SK-N-SH (cell line): ENCODE measurements at regions not wholly inside any gene's neighbourhood (a gene's known extent, or its start where the extent isn't known, plus 50 kb on each side); places are given as distances from the start of the nearest gene placed in this dataset.

Source experiments
- CTCF ChIA-PET: fragments of 300-600, 350-600 bp; formaldehyde crosslinking; extraction: SDS; loops from one replicate; lab custom pipeline; 2021; lab: Yijun Ruan, JAX
- POLR2A ChIA-PET: fragments of 350-600 bp; sonication (Branson Sonifier 250); formaldehyde crosslinking; extraction: SDS; loops from one replicate; lab custom pipeline; 2020; ENCODE audit warnings: antibody characterized with exemption, inconsistent platforms; lab: Yijun Ruan, JAX
- DNase-seq: peaks from one replicate; pipeline ENCODE4 v3.0.0; 2012
- H2AFZ ChIP-seq: fragments of 200-600 bp; sonication (generic); 2 replicates; pipeline ENCODE4 v1.8.1; 2016; ENCODE audit warnings: antibody characterized with exemption, mild to moderate bottlenecking, low read depth
- H3F3A ChIP-seq: fragments of 200-600 bp; sonication (generic); replicated peaks from 2 replicates; pipeline ENCODE3; 2016; ENCODE audit warnings: antibody characterized with exemption, mild to moderate bottlenecking; ENCODE audit not compliant: insufficient read depth
- H3K27ac ChIP-seq, 2 experiments: fragments of 200-500 bp in 1 of 2; fragments of 200-600 bp in 1 of 2; sonication (Bioruptor generic) in 1 of 2; sonication (generic), shearing (Covaris generic) in 1 of 2; 2 replicates each; pipeline versions ENCODE4 v1.5.1 to v1.6.1; 2014 to 2016; ENCODE audit warnings: low read depth in 2 of 2, inconsistent platforms in 1 of 2, low read length in 1 of 2, mild to moderate bottlenecking in 1 of 2, mixed read lengths in 1 of 2
- H3K27me3 ChIP-seq: fragments of 200-600 bp; sonication (generic), shearing (Covaris generic); 2 replicates; pipeline ENCODE4 v1.6.1; 2016; ENCODE audit warnings: mixed run types; ENCODE audit not compliant: insufficient read depth
- H3K36me3 ChIP-seq, 2 experiments: fragments of 200-500 bp in 1 of 2; fragments of 200-600 bp in 1 of 2; sonication (Bioruptor generic) in 1 of 2; sonication (generic) in 1 of 2; replicated peaks in 1 of 2; 2 replicates each; pipeline versions ENCODE3 to v1.5.1; 2014 to 2016; ENCODE audit warnings: low read length in 1 of 2, mild to moderate bottlenecking in 1 of 2; ENCODE audit not compliant: insufficient read depth in 2 of 2, control insufficient read depth in 1 of 2
- H3K4me1 ChIP-seq, 2 experiments: fragments of 200-500 bp in 1 of 2; fragments of 200-600 bp in 1 of 2; sonication (Bioruptor generic) in 1 of 2; sonication (generic), shearing (Covaris generic) in 1 of 2; 2 replicates each; pipeline versions ENCODE4 v1.5.1 to v1.6.1; 2014 to 2016; ENCODE audit warnings: low read depth in 1 of 2, low read length in 1 of 2, mixed run types in 1 of 2; ENCODE audit not compliant: insufficient read depth in 2 of 2, control insufficient read depth in 1 of 2
- H3K4me2 ChIP-seq: fragments of 200-600 bp; sonication (generic), shearing (Covaris generic); 2 replicates; pipeline ENCODE4 v1.6.1; 2017; ENCODE audit warnings: mixed run types
- H3K4me3 ChIP-seq, 2 experiments: fragments of 200-500 bp in 1 of 2; fragments of 200-600 bp in 1 of 2; sonication (Bioruptor generic) in 1 of 2; sonication (generic), shearing (Covaris generic) in 1 of 2; 2 replicates each; pipeline versions ENCODE4 v1.5.1 to v1.8.1; 2014 to 2016; ENCODE audit warnings: low read depth in 2 of 2, inconsistent platforms in 1 of 2, low read length in 1 of 2, mild to moderate bottlenecking in 1 of 2, mixed read lengths in 1 of 2, moderate library complexity in 1 of 2
- H3K79me2 ChIP-seq: fragments of 200-600 bp; sonication (generic); 2 replicates; pipeline ENCODE4 v1.8.1; 2017; ENCODE audit warnings: mild to moderate bottlenecking; ENCODE audit not compliant: insufficient read depth
- H3K9ac ChIP-seq: fragments of 200-600 bp; sonication (generic); 2 replicates; pipeline ENCODE4 v1.6.1; 2017; ENCODE audit warnings: mixed run types
- H3K9me2 ChIP-seq: fragments of 200-600 bp; sonication (generic); 2 replicates; pipeline ENCODE4 v1.6.1; 2017; ENCODE audit warnings: mixed run types
- H3K9me3 ChIP-seq: fragments of 200-600 bp; sonication (generic); 2 replicates; pipeline ENCODE4 v1.6.1; 2017; ENCODE audit warnings: mixed run types, mild to moderate bottlenecking, moderate library complexity
- H4K20me1 ChIP-seq: fragments of 200-600 bp; sonication (generic); 2 replicates; pipeline ENCODE4 v1.6.1; 2017; ENCODE audit warnings: mild to moderate bottlenecking, mixed run types; ENCODE audit not compliant: insufficient read depth
- FOSL2 ChIP-seq: IDR thresholded peaks from 2 replicates; pipeline ENCODE4 v1.4.0; 2012; ENCODE audit warnings: low read depth, mild to moderate bottlenecking, moderate library complexity, borderline replicate concordance
- FOXM1 ChIP-seq: IDR thresholded peaks from 2 replicates; pipeline ENCODE4 v1.4.0; 2012; ENCODE audit warnings: low read depth, mild to moderate bottlenecking
- JUND ChIP-seq: IDR thresholded peaks from 2 replicates; pipeline ENCODE4 v1.4.0; 2012
- MEF2A ChIP-seq: IDR thresholded peaks from 2 replicates; pipeline ENCODE4 v1.4.0; 2012; ENCODE audit warnings: low read depth, borderline replicate concordance
- MXI1 ChIP-seq: IDR thresholded peaks from 2 replicates; pipeline ENCODE4 v1.6.1; 2012; ENCODE audit warnings: mild to moderate bottlenecking, low read depth, low read length, improper control_type of control experiment
- PBX3 ChIP-seq: IDR thresholded peaks from 2 replicates; pipeline ENCODE4; 2012
- POLR2AphosphoS5 ChIP-seq: IDR thresholded peaks from 2 replicates; pipeline ENCODE4 v1.6.1; 2012; ENCODE audit warnings: low read depth, low read length
- TEAD4 ChIP-seq: IDR thresholded peaks from 2 replicates; pipeline ENCODE4 v1.4.0; 2012; ENCODE audit warnings: mild to moderate bottlenecking, borderline replicate concordance; ENCODE audit not compliant: insufficient read depth
- WGBS: methylation state at CpG from one replicate; pipeline ENCODE4 v1.1.6; 2017; ENCODE audit warnings: low lambda C conversion rate; 5-methylcytosine and 5-hydroxymethylcytosine counted together
- TF ChIP-seq, protein P1 (sequence below): IDR thresholded peaks from 2 replicates; pipeline ENCODE4 v1.6.1; 2012; ENCODE audit warnings: mild to moderate bottlenecking, low read depth, low read length, moderate library complexity

- H3K27me3 ChIP-seq, result no peaks in the 10 kb centered on the region
- CTCF ChIA-PET, result no interaction called here
- peaks cover 4 to 14% of the 10 kb centered on the region in 2 experiments for H3K36me3 ChIP-seq
- H3K4me3 ChIP-seq, result no peak overlapping the region
- peaks cover 11% of the 10 kb centered on the region for H3F3A ChIP-seq
- peak overlapping the region; percentile 29; the same call in 1 of the 2 replicates for H3K4me2 ChIP-seq
- POLR2A ChIA-PET, result no interaction called here
- WGBS, result 48% methylated on average over 5 of the region's 5 CpGs
- H3K79me2 ChIP-seq, result peaks cover 16% of the 10 kb centered on the region
- no peak for DNase-seq
- H3K9ac ChIP-seq, result no peak overlapping the region
- H4K20me1 ChIP-seq, result peaks cover 47% of the 10 kb centered on the region
- peaks cover 0 to 10% of the 10 kb centered on the region in 2 experiments; a peak in 3 of 4 replicates for H3K4me1 ChIP-seq
- no peak overlapping the region for H3K27ac ChIP-seq
- no peaks in the 10 kb centered on the region; the same call in 1 of the 2 replicates for H3K9me3 ChIP-seq
- no peaks in the 10 kb centered on the region for H3K9me2 ChIP-seq
- no peak overlapping the region for H2AFZ ChIP-seq
- TF ChIP-seq FOSL2, result peak; percentile 86; the same call in 1 of the 2 replicates
- no peak for TF ChIP-seq MXI1
- peak; percentile 53 for TF ChIP-seq JUND
- TF ChIP-seq FOXM1, result no peak
- TF ChIP-seq TEAD4, result 0 out of 2 replicates have a peak, but pooled peaks have one; percentile 13
- TF ChIP-seq POLR2AphosphoS5, result peak; percentile 26; the same call in 1 of the 2 replicates
- peak; percentile 78 for TF ChIP-seq PBX3
Observed at GRCh38 chr4:20464381-20464780, 212.7 kb downstream of the SLIT2 start.

GRCh38 chr4:20474119-20474518 lies 222.4 kb downstream of the SLIT2 start:
- H3K4me2 ChIP-seq, result no peak overlapping the region
- H4K20me1 ChIP-seq, result peaks cover 20% of the 10 kb centered on the region
- peaks cover 0 to under 1% of the 10 kb centered on the region in 2 experiments for H3K36me3 ChIP-seq
- no peaks in the 10 kb centered on the region for H3K9me3 ChIP-seq
- H3F3A ChIP-seq, result peaks cover 6% of the 10 kb centered on the region
- H2AFZ ChIP-seq, result no peak overlapping the region
- no peaks in the 10 kb centered on the region for H3K27me3 ChIP-seq
- H3K79me2 ChIP-seq, result no peaks in the 10 kb centered on the region; the same call in 1 of the 2 replicates
- H3K4me3 ChIP-seq, result no peak overlapping the region
- DNase-seq, result no peak
- H3K9me2 ChIP-seq, result no peaks in the 10 kb centered on the region
- H3K9ac ChIP-seq, result no peak overlapping the region
- CTCF ChIA-PET, result interaction anchor here (0.9 kb wide), 1 partner anchor 10 kb away, joined by 3 read pairs; no protein-coding TSS in a partner anchor
- H3K27ac ChIP-seq, result no peak overlapping the region
- H3K4me1 ChIP-seq, result no peaks in the 10 kb centered on the region
- POLR2A ChIA-PET, result interaction anchor here (0.6 kb wide), 1 partner anchor 228 kb away, joined by 4 read pairs; no protein-coding TSS in a partner anchor
- TF ChIP-seq, protein P1, sequence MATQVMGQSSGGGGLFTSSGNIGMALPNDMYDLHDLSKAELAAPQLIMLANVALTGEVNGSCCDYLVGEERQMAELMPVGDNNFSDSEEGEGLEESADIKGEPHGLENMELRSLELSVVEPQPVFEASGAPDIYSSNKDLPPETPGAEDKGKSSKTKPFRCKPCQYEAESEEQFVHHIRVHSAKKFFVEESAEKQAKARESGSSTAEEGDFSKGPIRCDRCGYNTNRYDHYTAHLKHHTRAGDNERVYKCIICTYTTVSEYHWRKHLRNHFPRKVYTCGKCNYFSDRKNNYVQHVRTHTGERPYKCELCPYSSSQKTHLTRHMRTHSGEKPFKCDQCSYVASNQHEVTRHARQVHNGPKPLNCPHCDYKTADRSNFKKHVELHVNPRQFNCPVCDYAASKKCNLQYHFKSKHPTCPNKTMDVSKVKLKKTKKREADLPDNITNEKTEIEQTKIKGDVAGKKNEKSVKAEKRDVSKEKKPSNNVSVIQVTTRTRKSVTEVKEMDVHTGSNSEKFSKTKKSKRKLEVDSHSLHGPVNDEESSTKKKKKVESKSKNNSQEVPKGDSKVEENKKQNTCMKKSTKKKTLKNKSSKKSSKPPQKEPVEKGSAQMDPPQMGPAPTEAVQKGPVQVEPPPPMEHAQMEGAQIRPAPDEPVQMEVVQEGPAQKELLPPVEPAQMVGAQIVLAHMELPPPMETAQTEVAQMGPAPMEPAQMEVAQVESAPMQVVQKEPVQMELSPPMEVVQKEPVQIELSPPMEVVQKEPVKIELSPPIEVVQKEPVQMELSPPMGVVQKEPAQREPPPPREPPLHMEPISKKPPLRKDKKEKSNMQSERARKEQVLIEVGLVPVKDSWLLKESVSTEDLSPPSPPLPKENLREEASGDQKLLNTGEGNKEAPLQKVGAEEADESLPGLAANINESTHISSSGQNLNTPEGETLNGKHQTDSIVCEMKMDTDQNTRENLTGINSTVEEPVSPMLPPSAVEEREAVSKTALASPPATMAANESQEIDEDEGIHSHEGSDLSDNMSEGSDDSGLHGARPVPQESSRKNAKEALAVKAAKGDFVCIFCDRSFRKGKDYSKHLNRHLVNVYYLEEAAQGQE, result peak; percentile 96
- no peak for TF ChIP-seq MEF2A
- TF ChIP-seq, all 33 proteins: peak for 1
